OCI-LY3 (cell line): ENCODE measurements at regions not wholly inside any gene's neighbourhood (a gene's known extent, or its start where the extent isn't known, plus 50 kb on each side); places are given as distances from the start of the nearest gene placed in this dataset.

Experiments used
- H2AFZ ChIP-seq: fragments of 200-600, 300-600 bp; shearing (Covaris generic); 2 replicates; pipeline ENCODE4 v1.6.0; 2014; ENCODE audit warnings: antibody characterized with exemption, low read depth, low read length
- H3K27ac ChIP-seq: fragments of 200-600, 300-600 bp; sonication (generic); 2 replicates; pipeline ENCODE4 v1.5.1; 2014; ENCODE audit warnings: mild to moderate bottlenecking, low read length, moderate library complexity, mixed read lengths
- H3K27me3 ChIP-seq: fragments of 200-600, 300-600 bp; sonication (generic); 2 replicates; pipeline ENCODE4 v1.6.1; 2014; ENCODE audit warnings: low read depth, low read length, mixed read lengths
- H3K36me3 ChIP-seq: fragments of 200-600, 300-600 bp; sonication (generic); replicated peaks from 2 replicates; pipeline ENCODE3; 2014; ENCODE audit warnings: low read depth, low read length, mixed read lengths
- H3K4me1 ChIP-seq: fragments of 300-600, 200-600 bp; sonication (generic); 2 replicates; pipeline ENCODE4 v1.6.1; 2014; ENCODE audit warnings: low read length, mixed read lengths
- H3K4me2 ChIP-seq: fragments of 200-600, 300-600 bp; sonication (generic); 2 replicates; pipeline ENCODE4 v1.6.1; 2014; ENCODE audit warnings: low read length, mixed read lengths
- H3K4me3 ChIP-seq: fragments of 300-600, 200-600 bp; sonication (generic); 2 replicates; pipeline ENCODE4 v1.5.1; 2014; ENCODE audit warnings: antibody characterized with exemption, mild to moderate bottlenecking, low read length, moderate library complexity
- H3K79me2 ChIP-seq: fragments of 300-600, 200-600 bp; shearing (Covaris generic); 2 replicates; pipeline ENCODE4 v1.6.1; 2014; ENCODE audit warnings: mild to moderate bottlenecking, low read length, mixed read lengths
- H3K9ac ChIP-seq: fragments of 300-600, 200-600 bp; shearing (Covaris generic); 2 replicates; pipeline ENCODE4 v1.6.0; 2014; ENCODE audit warnings: mild to moderate bottlenecking, low read length, moderate library complexity
- H3K9me3 ChIP-seq: fragments of 200-600, 300-600 bp; shearing (Covaris generic); 2 replicates; pipeline ENCODE4 v1.6.1; 2014; ENCODE audit warnings: low read length, mixed read lengths; ENCODE audit not compliant: insufficient read depth
- H4K20me1 ChIP-seq: fragments of 200-600, 300-600 bp; sonication (generic); 2 replicates; pipeline ENCODE4 v1.6.1; 2016; ENCODE audit warnings: low read length, mixed read lengths; ENCODE audit not compliant: insufficient read depth
- EZH2phosphoT487 ChIP-seq: fragments of 200-600 bp; shearing (Covaris generic); IDR thresholded peaks from 2 replicates; pipeline ENCODE4 v1.6.1; 2018; ENCODE audit warnings: antibody characterized with exemption, mixed run types, low read depth
- TF ChIP-seq, protein P1 (sequence below): fragments of 200-600, 300-600 bp; sonication (generic); IDR thresholded peaks from 2 replicates; pipeline ENCODE4 v1.5.1; 2014; ENCODE audit warnings: antibody characterized with exemption, low read length, low read depth

DNA sequence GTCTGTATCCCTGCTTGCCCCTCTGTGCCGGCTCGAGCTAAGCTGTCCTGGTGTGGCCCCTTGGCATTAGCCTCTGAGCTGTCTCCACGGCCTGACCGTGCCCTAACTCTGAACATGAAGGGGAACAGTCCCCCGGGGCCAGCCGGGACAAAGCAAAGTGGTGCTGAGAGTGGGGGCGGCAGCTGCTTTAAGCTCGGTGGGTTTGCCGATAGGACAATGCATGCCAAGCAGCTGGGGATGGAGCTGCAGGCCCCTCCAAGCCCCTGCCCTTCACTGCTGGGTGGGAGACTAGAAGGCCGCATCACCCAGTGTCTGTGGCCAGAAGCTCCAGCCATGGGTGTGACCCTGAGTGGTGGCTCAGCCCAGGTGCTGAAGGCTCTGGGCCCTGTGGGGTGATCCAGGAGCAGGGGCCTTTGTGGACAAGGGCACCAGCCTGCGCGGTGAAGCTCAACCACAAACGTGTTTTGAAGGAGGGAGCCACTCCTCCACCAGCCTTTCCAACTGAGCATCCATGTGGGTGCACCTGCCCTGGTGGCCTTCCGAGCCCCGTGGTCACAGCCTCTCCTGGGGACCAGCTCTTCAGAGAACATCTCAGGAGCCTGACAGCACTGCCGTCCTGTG lies 242.5 kb downstream of the ERMARD start:
- H3K9me3 ChIP-seq: no peaks in the 10 kb centered on the region
- no peak for TF ChIP-seq EZH2phosphoT487
- TF ChIP-seq, protein P1, sequence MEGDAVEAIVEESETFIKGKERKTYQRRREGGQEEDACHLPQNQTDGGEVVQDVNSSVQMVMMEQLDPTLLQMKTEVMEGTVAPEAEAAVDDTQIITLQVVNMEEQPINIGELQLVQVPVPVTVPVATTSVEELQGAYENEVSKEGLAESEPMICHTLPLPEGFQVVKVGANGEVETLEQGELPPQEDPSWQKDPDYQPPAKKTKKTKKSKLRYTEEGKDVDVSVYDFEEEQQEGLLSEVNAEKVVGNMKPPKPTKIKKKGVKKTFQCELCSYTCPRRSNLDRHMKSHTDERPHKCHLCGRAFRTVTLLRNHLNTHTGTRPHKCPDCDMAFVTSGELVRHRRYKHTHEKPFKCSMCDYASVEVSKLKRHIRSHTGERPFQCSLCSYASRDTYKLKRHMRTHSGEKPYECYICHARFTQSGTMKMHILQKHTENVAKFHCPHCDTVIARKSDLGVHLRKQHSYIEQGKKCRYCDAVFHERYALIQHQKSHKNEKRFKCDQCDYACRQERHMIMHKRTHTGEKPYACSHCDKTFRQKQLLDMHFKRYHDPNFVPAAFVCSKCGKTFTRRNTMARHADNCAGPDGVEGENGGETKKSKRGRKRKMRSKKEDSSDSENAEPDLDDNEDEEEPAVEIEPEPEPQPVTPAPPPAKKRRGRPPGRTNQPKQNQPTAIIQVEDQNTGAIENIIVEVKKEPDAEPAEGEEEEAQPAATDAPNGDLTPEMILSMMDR: no peak
- no peaks in the 10 kb centered on the region for H3K4me1 ChIP-seq
- H4K20me1 ChIP-seq: no peaks in the 10 kb centered on the region
- no peak overlapping the region for H3K27ac ChIP-seq
- no peak overlapping the region for H3K4me3 ChIP-seq
- H3K79me2 ChIP-seq: no peaks in the 10 kb centered on the region
- no peaks in the 10 kb centered on the region for H3K27me3 ChIP-seq
- no peak overlapping the region for H3K9ac ChIP-seq
- H3K4me2 ChIP-seq: no peak overlapping the region
- H3K36me3 ChIP-seq: no peaks in the 10 kb centered on the region
- H2AFZ ChIP-seq: no peak overlapping the region

DNA sequence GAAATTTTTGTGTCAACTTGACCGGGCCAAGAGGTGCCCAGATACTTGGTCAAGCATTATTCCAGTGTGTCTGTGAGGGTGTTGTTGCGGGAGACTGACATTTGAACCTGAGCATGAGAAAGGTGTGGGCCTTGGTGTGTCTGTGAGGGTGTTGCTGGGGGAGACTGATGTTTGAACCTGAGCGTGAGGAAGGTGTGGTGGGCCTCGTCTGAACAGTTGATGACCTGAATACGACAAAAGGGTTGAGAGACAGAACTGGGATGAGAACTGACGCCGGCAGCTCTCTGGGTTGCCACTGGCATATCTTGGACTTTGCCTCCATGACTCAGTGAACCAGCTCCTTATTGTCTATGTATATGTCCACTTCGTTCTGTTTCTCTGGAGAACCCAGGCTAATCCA lies 240.5 kb downstream of the ERMARD start:
- TF ChIP-seq, protein P1: no peak
- no peak for TF ChIP-seq EZH2phosphoT487
- no peak overlapping the region for H3K4me2 ChIP-seq
- no peak overlapping the region for H3K9ac ChIP-seq
- H3K27ac ChIP-seq: no peak overlapping the region
- H3K27me3 ChIP-seq: no peaks in the 10 kb centered on the region
- no peaks in the 10 kb centered on the region for H3K36me3 ChIP-seq
- H3K4me1 ChIP-seq: no peaks in the 10 kb centered on the region
- no peaks in the 10 kb centered on the region for H3K9me3 ChIP-seq
- H4K20me1 ChIP-seq: no peaks in the 10 kb centered on the region
- H3K79me2 ChIP-seq: no peaks in the 10 kb centered on the region
- H3K4me3 ChIP-seq: no peak overlapping the region
- no peak overlapping the region for H2AFZ ChIP-seq

DNA sequence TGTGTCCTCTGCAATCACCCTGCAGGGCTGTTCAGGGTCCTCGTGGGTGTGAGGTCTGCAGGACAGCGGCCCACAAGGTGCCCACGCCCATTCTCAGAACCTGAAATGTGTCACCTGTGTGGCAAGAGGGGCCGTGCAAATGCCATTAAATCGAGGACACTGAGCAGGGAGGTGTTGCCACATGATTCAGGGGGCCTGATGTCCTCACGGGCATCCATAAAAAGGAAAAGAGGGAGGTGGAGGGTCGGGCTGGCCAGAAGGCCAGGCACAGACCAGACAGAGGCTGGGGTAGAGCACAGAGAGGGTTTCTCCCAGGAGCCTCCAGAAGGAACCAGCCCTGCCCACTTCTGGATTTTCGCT lies 239.6 kb downstream of the ERMARD start:
- H3K79me2 ChIP-seq: no peaks in the 10 kb centered on the region
- TF ChIP-seq EZH2phosphoT487: no peak
- TF ChIP-seq, protein P1: no peak
- H3K36me3 ChIP-seq: no peaks in the 10 kb centered on the region
- no peak overlapping the region for H3K4me3 ChIP-seq
- no peak overlapping the region for H3K9ac ChIP-seq
- no peaks in the 10 kb centered on the region for H4K20me1 ChIP-seq
- H3K9me3 ChIP-seq: no peaks in the 10 kb centered on the region
- H3K27me3 ChIP-seq: no peaks in the 10 kb centered on the region
- no peak overlapping the region for H3K4me2 ChIP-seq
- H3K27ac ChIP-seq: no peak overlapping the region
- H2AFZ ChIP-seq: no peak overlapping the region
- H3K4me1 ChIP-seq: no peaks in the 10 kb centered on the region

DNA sequence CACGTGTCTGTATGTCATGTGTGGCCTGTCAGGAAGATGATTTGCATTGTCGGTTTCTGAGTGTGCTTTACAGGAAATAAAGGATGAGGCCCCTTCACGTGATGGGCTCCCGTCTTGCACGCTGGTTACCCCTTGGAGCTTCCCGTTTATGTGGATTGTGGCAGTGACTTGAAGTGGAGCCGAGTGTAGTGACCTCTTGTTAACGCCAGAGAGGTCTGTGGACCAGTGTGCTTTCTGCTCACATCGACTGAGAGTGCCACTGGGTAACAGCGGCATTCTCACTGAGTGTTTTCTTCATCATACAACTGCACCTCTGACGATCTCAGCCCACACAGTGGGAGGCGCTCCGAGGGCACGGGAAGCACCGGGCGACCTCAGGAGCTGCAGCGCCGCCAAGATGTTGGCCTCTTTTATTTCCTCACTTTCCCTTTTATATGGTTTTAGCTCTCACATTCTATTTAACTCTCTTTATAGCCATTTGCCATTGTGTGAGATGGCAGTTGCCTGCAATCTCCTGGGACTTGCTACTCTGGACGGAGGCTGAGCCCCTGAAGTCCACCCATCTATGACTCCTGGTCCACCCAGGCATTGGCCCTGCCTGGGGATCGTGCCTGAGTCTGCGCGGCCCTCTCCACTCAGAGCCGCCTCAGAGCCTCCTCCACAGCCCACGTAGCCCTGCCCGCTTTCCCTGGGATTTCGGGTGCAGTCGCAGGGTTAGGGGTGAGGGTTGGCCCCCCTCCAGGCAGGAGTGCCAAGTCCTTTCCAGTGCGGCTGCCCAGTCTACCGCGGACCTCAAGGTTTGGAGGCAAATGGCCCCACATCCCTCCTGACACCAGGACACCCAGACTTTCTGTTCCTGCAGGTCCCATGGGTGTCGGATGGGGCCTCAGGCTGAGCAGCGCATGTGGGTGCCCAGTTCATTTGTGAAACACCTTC lies 238.9 kb downstream of the ERMARD start:
- Histone ChIP-seq H3K27ac (no peak overlapping the region), H4K20me1 (no peaks in the 10 kb centered on the region), H2AFZ (no peak overlapping the region), H3K36me3 (no peaks in the 10 kb centered on the region), H3K4me1 (no peaks in the 10 kb centered on the region), H3K9ac (no peak overlapping the region), H3K9me3 (no peaks in the 10 kb centered on the region), H3K4me2 (no peak overlapping the region), H3K79me2 (no peaks in the 10 kb centered on the region), H3K4me3 (no peak overlapping the region), H3K27me3 (no peaks in the 10 kb centered on the region)
- TF ChIP-seq EZH2phosphoT487: no peak
- TF ChIP-seq, protein P1: no peak
